Esophagus squamous epithelium (tissue), 5 donors: ENCODE measurements at regions not wholly inside any gene's neighbourhood (a gene's known extent, or its start where the extent isn't known, plus 50 kb on each side); places are given as distances from the start of the nearest gene placed in this dataset.

Source experiments
- DNase-seq: peaks from one replicate; lab custom pipeline; 2025; lab: John Stamatoyannopoulos, UW
- H3K27ac ChIP-seq, 4 donors: fragments of 200-600 bp; sonication (generic); one replicate each; pipeline ENCODE4 v1.5.1; 2016 to 2019; ENCODE audit warnings: mild to moderate bottlenecking in 1 of 4
- H3K27me3 ChIP-seq, 4 donors: fragments of 200-600 bp; sonication (generic); 1 replicate in 3 of 4; 2 replicates in 1 of 4; pipeline versions ENCODE4 v1.5.1 to v1.6.0; 2017 to 2021; ENCODE audit warnings: antibody characterized with exemption in 1 of 4
- H3K36me3 ChIP-seq, 3 donors: fragments of 200-600 bp; sonication (generic); one replicate each; pipeline ENCODE4 v1.5.1; 2016 to 2019
- H3K4me1 ChIP-seq, 3 donors: fragments of 200-600 bp; sonication (generic); one replicate each; pipeline ENCODE4 v1.5.1; 2017 to 2019
- H3K4me3 ChIP-seq, 4 donors: fragments of 200-600 bp; sonication (generic); 1 replicate in 3 of 4; 2 replicates in 1 of 4; pipeline ENCODE4 v1.5.1; 2016 to 2019; ENCODE audit warnings: mild to moderate bottlenecking in 2 of 4, moderate library complexity in 1 of 4
- H3K9me3 ChIP-seq, 3 donors: fragments of 200-600 bp; sonication (generic); one replicate each; pipeline ENCODE4 v1.5.1; 2016 to 2019
- CTCF ChIP-seq, 6 experiments: fragments of 450-650 bp in 4 of 6; fragments of 200-600 bp in 2 of 6; sonication (generic) in 2 of 6; IDR thresholded peaks; one replicate each; pipeline ENCODE4 v1.5.1; 2016 to 2019; ENCODE audit warnings: antibody characterized with exemption in 6 of 6, mild to moderate bottlenecking in 4 of 6, moderate library complexity in 4 of 6
- POLR2A ChIP-seq, 4 donors: fragments of 450-650 bp; IDR thresholded peaks; one replicate each; pipeline ENCODE4 v1.6.1; 2017; ENCODE audit warnings: antibody characterized with exemption in 4 of 4, mild to moderate bottlenecking in 4 of 4, moderate library complexity in 3 of 4
- WGBS, 2 donors: methylation state at CpG; one replicate each; pipeline ENCODE4 v1.1.5; 2018; 5-methylcytosine and 5-hydroxymethylcytosine counted together
- intact Hi-C: fragments of 100-400 bp; cut with DNase I; formaldehyde crosslinking; loops from one replicate; pipeline ENCODE4 v1.15.0; 2022
- donor health status: DM: yes; HTN: yes; CAD: no.

GRCh38 chr1:184221087-184221486 lies 165.7 kb upstream of the C1orf21 start:
- H3K27ac ChIP-seq: no peak overlapping the region
- peaks cover 0 to 4% (median 0%) of the 10 kb centered on the region in 4 donors for H3K27me3 ChIP-seq
- H3K4me1 ChIP-seq: peaks cover 0 to 5% (median 0%) of the 10 kb centered on the region in 3 donors
- 65 to 84% methylated on average over 2 of the region's 2 CpGs for WGBS, 2 donors
- no peak for DNase-seq
- H3K9me3 ChIP-seq: no peaks in the 10 kb centered on the region
- intact Hi-C loops: loop anchor here (5.0 kb wide), 1 partner anchor 144 kb away; no protein-coding TSS in a partner anchor
- no peaks in the 10 kb centered on the region for H3K36me3 ChIP-seq
- no peak overlapping the region for H3K4me3 ChIP-seq
- TF ChIP-seq POLR2A (IDR thresholded peaks at IDR 0.05): no peak
- TF ChIP-seq CTCF (IDR thresholded peaks at IDR 0.05): no peak

- WGBS, 2 donors: 21 to 25% methylated on average over 9 of the region's 9 CpGs
- no peak for DNase-seq
- no peaks in the 10 kb centered on the region for H3K9me3 ChIP-seq
- H3K4me1 ChIP-seq: peaks cover 0 to 5% (median 0%) of the 10 kb centered on the region in 3 donors
- intact Hi-C loops: loop anchor here (5.0 kb wide), 1 partner anchor 145 kb away; no protein-coding TSS in a partner anchor
- H3K4me3 ChIP-seq: peak overlapping the region in 2 of 4 donors; percentile 2 to 22
- TF ChIP-seq POLR2A (IDR thresholded peaks at IDR 0.05) (no peak), CTCF (IDR thresholded peaks at IDR 0.05) (peak; percentile 47 to 98 (median 90))
- no peaks in the 10 kb centered on the region for H3K36me3 ChIP-seq
- no peak overlapping the region for H3K27ac ChIP-seq
- peaks cover 0 to 4% (median 0%) of the 10 kb centered on the region in 4 donors for H3K27me3 ChIP-seq
Measured at GRCh38 chr1:184222652-184223052, 164.2 kb upstream of the C1orf21 start.

GRCh38 chr1:184223216-184223615 lies 163.6 kb upstream of the C1orf21 start:
- intact Hi-C loops: loop anchor here (5.0 kb wide), 1 partner anchor 146 kb away; no protein-coding TSS in a partner anchor
- Histone ChIP-seq H3K4me3 (no peak overlapping the region), H3K27me3 (peaks cover 0 to 4% (median 0%) of the 10 kb centered on the region in 4 donors), H3K4me1 (peaks cover 0 to 5% (median 0%) of the 10 kb centered on the region in 3 donors), H3K36me3 (no peaks in the 10 kb centered on the region), H3K9me3 (no peaks in the 10 kb centered on the region), H3K27ac (no peak overlapping the region)
- TF ChIP-seq POLR2A (IDR thresholded peaks at IDR 0.05) (no peak), CTCF (IDR thresholded peaks at IDR 0.05) (no peak)
- 73 to 88% methylated on average over 7 to 8 of the region's 11 CpGs for WGBS, 2 donors
- no peak for DNase-seq

- no peak overlapping the region for H3K4me3 ChIP-seq
- no peak overlapping the region for H3K27ac ChIP-seq
- H3K4me1 ChIP-seq: peaks cover 0 to 5% (median 0%) of the 10 kb centered on the region in 3 donors
- no peaks in the 10 kb centered on the region for H3K9me3 ChIP-seq
- peaks cover 0 to 4% (median 0%) of the 10 kb centered on the region in 4 donors for H3K27me3 ChIP-seq
- TF ChIP-seq POLR2A (IDR thresholded peaks at IDR 0.05): no peak
- 88 to 89% methylated on average over 15 to 19 of the region's 23 CpGs for WGBS, 2 donors
- DNase-seq: no peak
- H3K36me3 ChIP-seq: no peaks in the 10 kb centered on the region
- intact Hi-C loops: no loop called here
Measured at GRCh38 chr1:184225283-184226099, 161.3 kb upstream of the C1orf21 start.

GRCh38 chr1:184226100-184226487 lies 160.7 kb upstream of the C1orf21 start:
- no peak for DNase-seq
- 90 to 91% methylated on average over 14 of the region's 15 CpGs for WGBS, 2 donors
- Histone ChIP-seq H3K4me1 (peaks cover 0 to 5% (median 0%) of the 10 kb centered on the region in 3 donors), H3K4me3 (no peak overlapping the region), H3K36me3 (no peaks in the 10 kb centered on the region), H3K27ac (no peak overlapping the region), H3K9me3 (no peaks in the 10 kb centered on the region), H3K27me3 (peaks cover 0 to 4% (median 0%) of the 10 kb centered on the region in 4 donors)
- TF ChIP-seq CTCF (IDR thresholded peaks at IDR 0.05) (no peak), POLR2A (IDR thresholded peaks at IDR 0.05) (no peak)
- intact Hi-C loops: no loop called here
